GM21515 (cell line): ENCODE measurements at regions not wholly inside any gene's neighbourhood (a gene's known extent, or its start where the extent isn't known, plus 50 kb on each side); places are given as distances from the start of the nearest gene placed in this dataset.
"Not testable (repeated sequence)": the region's sequence is repeated elsewhere in the genome, so short reads cannot be mapped to it uniquely, and the experiment has no call there.

Experiments
- ATAC-seq: cut with Tn5 transposase; IDR thresholded peaks from one replicate; pipeline ENCODE4 v1.9.1; 2021; ENCODE audit not compliant: unreplicated experiment

DNA sequence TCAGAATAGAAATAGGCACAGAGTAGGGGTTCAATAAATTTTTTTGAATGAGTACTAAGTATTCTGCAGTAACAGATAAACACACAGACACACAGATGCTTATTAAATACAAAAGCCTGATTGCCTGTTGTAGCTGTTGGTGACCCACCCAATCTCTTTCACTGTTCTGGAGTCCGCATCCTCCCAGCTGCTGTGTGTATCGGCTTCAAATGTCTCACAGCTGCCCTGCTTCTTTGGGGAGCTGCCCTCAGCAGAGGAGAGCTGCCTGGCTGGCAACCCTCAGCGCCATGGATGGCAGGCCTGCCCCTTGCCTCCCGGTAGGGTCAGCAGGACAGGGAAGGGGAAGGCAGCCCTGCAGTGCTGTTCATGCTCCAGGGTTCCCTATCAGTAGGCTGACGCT lies 50.5 kb upstream of the PRNP start:
- ATAC-seq: no peak

DNA sequence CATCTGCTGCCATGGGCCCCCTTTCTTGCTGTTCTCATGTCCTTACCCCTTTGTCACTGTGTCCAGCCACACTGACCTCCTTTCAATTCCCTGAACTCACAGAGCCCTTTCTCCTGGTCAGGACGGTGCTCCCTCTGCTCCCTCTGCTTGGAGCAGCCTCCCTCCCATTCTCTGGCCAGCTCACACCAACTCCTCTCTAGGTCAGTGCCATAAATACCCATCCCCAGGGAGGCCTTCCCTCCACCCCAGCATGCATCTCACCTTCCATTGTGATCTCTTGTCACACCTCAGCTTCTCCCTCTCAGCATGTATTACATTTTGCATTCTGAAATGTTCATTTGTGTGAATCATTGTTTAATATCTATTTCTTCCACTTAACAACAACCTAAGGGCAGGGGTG lies 50.9 kb upstream of the PRNP start:
- ATAC-seq: no peak

DNA sequence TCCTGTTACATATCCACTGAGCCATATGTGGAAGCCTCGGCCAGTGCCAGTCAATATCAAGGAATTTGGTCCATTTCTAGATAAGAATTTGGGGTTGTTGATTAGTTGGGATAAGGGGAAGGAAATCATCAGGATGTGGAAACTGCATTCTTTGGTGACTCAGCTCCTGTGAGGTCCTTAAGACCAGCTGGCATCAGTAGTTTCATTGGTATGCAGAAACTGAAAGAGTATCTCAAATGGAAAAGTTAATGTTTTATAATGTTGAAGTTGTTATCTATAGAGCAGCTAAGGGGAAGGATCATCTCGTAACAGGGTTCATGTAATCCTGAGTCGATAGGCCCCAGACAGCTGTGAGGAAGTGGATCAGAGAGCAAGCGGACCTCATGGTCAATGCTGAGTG lies 52.5 kb upstream of the PRNP start:
- ATAC-seq: no peak

DNA sequence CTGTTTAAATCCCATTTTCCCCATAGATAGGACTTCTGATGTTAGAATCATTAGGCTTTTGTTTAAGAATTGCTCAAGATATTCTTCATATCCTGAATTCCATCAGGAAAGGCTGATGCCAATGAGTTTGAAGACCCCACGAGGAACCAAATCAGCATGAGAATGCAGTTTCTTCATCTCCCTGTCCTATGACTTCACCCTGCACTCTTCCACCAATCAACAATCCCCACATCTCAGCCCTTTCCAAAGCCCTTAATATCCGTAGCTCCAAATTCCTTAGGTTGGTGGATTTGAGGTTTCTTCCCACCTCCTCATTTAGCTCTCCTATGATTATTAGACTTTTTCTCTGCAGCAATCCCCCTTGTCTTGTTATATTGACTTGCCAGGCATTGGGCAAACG lies 52.9 kb upstream of the PRNP start:
- ATAC-seq: no peak

DNA sequence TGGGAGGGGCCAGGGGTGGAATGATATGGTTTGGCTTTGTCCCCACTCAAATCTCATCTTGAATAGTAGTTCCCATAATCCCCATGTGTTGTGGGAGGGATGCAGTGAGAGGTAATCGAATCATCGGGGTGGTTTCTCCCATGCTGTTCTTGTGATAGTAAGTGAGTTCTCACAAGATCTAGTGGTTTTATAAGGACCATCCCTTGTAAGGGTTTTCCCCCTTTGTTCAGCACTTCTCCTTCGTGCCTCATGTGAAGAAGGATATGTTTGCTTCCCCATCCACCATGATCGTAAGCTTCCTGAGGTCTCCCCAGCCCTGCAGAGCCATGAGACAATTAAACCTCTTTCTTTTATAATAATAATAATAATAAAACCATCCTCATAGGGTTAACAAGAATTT lies 53.4 kb upstream of the PRNP start:
- no peak for ATAC-seq

DNA sequence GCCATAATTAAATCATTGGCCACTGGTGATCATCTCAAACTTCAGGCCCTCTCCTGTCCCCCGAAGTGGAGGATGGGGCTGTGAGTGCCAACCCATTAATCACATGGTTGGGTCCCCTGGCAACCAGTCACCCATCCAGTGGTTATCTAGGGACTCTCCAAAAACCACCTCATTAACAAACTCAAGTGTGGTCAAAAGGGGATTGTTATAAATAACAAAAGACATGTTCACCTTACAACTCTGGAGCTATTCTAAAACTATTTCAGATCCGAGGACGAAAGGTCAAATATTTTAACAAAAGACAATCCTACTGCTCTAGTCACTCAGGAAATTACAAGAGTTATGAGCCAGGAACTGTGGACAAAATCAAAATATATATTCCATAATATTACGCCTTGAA lies 60.0 kb upstream of the PRNP start:
- no peak for ATAC-seq

DNA sequence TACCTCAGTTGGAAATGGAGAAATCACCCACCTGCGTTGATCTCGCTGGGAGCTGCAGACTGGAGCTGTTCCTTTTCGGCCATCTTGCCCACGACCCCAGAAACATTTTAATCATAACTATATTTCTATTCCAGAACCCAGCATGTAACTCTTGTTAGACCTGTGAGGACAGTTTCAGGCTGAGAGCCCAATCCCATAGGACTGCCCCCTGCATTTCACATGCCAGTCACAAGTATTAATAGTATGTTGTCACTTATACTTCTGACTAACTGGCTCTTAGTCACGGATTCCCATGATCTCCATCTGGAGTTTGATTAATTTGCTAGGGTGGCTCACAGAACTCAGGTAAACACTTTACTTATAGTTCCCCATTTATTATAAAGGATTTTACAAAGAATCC lies 60.6 kb upstream of the PRNP start:
- no peak for ATAC-seq

DNA sequence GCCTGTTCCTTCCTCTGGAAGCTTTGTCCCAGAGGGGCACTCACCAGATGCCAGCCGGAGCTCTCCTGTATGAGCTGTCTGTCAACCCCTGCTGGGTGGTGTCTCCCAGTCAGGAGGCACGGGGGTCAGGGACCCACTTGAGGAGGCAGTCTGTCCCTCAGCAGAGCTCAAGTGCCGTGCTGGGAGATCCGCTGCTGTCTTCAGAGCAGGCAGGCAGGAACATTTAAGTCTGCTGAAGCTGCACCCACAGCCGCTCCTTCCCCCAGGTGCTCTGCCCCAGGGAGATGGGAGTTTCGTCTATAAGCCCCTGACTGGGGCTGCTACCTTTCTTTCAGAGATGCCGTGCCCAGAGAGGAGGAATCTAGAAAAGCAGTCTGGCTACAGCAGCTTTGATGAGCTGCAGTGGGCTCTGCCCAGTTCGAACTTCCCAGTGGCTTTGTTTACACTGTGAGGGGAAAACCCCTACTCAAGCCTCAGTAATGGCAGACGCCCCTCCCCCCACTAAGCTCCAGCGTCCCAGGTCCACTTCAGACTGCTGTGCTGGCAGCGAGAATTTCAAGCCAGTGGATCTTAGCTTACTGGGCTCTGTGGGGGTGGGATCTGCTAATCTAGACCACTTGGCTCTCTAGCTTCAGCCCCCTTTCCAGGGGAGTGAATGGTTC lies 61.5 kb upstream of the PRNP start:
- not testable (repeated sequence) for ATAC-seq

DNA sequence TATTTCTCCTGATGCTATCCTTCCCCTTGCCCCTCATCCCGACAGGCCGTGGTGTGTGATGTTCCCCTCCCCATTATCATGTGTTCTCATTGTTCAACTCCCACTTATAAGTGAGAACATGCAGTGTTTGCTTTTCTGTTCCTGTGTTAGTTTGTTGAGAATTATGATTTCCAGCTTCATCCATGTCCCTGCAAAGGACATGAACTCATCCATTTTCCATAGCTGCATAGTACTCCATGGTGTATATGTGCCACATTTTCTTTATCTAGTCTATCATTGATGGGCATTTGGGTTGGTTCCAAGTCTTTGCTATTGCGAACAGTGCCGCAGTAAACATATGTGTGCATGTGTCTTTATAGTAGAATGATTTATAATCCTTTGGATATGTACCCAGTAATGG lies 67.1 kb upstream of the PRNP start:
- not testable (repeated sequence) for ATAC-seq

DNA sequence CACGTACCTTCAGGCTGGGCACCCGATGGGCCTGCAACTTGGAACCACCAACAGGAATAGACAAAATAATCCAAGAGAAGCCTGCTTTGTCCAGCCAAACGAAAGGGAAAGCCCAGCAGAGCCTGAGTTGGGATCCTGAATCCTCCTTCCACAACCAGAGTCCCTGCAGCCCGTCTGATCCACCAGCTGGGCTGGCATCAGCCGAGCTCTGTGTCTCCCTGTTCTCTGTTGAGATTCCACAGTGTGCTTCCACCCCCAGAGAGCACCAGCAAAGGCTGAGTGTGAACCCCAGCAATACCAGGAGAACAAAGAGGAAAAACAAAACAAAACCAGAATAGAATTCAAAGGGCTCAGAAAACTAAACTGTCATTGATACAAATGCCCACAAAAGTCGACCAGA lies 68.8 kb upstream of the PRNP start:
- no peak for ATAC-seq

DNA sequence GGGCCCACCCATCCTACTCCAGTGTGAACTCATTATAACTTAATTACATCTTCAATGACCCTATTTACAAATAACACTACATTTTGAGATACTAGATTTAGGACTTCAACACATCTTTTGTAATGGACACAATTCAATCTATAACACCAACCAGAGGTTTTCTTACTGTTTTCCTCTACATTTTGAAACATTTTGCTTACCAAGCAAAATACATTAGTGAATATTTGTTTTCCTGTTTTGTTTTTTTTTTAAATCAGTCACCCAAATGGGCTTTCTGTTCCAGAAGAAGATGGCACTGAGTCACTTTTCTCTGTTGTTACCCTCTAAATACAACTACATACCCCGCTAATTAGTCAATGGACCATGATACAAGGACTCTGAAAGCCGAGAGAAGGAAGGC lies 69.2 kb upstream of the PRNP start:
- ATAC-seq: no peak

DNA sequence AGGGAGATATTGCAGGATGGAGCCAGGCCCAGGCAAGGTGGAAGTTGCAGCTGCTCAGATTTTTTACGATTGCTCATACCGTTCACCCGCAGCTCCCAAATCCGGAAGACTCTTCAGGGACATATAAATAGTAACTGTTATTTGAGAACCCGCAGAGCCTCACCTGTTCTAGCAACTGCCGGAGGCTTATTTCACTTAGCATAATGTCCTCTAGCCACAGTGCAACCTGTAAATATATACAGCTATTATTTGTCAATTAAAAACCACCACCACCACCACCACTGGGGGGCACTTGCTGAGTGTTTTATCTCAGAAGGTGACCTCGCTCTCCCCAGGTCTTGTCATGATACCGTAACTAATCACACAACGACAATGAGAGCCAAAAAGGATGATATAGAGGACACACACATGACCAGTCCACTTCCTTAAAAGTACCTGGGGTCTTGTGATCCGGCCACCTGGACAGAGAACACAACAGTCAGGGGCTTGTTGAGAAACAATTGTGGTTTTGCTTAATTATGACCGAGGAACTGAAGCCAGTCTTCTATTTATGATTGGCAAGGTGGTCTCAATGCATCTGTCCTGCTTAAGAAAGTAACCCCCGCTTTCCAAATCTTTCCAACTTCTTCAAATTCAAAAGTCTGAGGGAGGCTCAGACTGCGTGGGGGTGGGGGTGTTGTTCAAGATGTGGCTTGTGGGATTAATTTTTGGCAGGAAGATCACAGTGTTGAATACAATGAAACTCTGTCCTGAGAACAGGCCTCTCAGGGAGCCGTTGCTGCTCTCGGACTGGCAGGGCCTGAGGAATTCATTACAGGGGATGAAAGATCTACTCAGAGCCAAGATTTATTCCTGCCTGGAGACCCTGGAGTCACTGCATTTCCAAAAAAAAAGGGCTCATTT lies 72.3 kb upstream of the PRNP start:
- ATAC-seq: peak; percentile 63

DNA sequence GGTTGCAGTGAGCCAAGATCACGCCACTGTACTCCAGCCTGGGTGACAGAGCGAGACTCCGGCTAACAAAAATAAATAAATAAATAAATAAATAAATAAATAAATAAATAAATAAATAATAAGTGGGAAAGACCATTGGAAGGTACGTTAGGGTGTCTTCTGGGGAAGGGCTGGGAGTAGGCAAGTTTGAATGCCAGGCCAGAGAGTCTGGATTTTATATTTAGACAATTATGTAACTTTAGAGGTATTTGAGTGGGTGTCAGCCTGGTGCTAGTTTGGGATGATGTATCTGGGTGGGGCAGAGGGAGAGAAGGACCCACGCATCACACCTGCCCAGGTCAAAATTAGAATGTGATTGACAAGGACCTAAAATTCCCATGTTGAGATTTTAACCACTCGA lies 73.1 kb upstream of the PRNP start:
- ATAC-seq: no peak

DNA sequence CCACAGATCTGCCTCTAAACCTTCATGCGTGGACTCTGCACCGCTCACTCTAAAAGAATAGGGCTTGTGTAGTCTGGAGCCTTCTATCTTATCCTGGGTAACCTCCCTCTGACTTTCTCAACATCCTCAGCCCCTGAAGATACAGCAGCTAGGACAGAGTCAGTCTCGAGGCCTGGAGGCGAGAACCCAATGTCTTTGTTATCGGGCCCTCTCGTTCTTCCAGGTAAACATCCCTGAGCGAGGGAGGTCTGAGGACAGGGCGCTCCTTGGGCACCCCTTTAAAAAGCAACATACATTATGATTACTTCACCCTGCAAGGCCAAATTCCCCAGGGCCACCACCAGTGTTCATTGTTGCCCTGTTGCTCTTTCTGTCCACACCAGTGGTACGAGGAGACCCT lies 75.4 kb upstream of the PRNP start:
- ATAC-seq: no peak

DNA sequence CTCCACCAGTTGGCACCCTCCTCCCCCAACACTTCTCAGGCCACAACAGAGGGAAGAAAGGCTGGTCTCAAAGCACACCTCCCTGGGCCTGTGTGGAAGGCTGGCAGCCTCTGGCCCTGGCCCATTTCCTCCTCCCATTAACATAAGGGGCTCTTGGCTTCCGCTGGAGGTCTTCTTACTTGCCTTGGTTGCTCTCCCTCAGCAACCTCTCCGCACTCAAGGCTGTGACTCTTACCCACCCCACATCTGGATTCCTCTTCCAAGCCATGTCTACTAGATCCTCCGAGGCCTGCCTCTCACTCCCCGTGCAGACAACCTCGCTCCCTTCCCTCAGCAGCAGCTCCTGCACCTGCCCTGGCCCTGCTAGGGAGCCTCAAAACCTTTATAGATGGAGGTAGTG lies 76.7 kb upstream of the PRNP start:
- ATAC-seq: no peak

DNA sequence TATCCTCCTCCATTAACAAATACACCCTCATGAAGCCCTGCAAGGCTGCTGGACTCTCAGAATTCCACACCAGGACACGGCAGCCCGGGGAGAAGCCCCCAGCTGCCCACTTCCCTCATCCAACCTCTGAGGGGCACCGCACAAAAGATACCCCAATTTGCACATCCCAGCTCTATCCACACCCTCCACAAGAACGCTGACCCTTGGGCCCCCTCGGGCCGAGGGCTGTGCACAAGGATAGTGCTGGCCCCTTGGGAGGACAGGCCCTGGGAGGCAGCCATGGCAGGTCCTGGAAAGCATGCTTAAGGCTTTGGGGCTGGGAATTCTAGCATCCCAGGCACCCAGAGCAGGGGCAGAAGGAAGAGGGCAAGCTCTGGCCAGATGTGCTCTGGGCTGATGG lies 77.4 kb upstream of the PRNP start:
- no peak for ATAC-seq

DNA sequence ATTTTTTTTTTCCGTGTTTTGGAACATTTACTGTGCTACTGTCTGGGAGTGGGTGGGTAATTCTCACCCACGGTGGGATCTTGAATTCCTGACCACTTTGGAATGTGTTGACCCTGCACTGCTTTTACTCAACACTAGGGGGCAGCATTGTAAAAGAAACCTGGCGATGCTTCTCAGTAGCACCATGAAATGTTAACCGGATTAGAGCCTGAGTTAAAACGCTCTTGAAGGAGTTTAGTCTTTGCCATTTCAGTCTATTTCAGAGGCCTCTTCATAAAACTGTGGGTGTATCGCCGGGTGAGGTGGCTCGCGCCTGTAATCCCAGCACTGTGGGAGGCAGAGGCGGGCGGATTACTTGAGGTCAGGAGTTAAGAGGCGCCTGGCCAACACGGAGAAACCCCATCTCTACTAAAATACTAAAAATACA lies 79.0 kb upstream of the PRNP start:
- peak; percentile 58 for ATAC-seq

DNA sequence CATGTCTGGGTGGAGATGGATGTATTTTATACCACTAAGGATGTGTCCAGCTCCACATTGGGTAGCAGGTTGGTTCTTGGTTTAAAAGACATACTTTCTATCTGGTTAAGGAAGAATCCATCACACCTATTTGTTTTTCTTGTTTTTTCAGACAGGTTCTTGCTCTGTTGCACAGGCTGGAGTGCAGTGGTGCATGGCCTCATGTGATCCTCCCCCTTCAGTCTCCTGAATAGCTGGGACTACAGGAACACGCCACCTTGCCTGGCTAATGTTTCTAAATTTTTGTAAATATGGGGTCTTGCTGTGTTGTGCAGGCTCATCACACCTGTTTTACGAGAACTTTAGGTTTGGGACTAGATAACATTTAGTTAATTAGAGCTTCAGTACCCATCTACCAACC lies 80.2 kb upstream of the PRNP start:
- no peak for ATAC-seq

DNA sequence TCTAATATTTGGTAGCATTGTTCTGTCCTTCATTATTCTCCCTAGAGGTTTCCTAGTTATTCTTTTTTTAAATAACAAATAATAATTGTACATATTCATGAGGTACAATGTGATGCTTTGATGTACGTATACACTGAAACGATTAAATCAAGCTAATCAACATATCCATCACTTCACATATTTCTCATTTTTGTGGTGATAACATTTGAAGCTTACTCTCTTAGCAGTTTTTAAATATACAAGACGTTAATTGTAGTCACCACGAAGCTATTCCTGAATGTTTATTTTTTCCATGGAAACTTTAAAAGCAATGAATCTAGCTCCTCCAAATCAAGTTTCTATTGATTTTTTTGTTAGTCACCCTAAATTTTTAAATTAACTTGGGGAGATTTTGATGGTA lies 81.1 kb upstream of the PRNP start:
- no peak for ATAC-seq

DNA sequence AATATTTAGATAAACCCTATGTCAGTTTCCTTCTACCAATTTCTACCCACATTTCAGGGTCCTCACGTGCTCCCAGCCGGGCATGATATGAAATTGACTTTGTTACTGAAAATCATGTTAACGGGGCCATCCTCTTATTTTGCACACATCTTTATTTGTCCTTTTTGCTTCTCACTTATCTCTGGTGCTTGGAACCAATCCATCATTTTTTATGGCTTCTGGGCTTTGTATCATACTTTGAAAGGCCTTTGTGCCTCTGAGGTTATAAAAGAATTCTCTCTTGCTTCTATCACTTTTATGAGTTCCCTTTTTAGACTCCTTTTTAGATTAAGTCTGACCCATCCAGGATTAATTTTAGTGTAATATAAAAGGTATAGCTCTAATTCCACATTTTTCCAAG lies 81.7 kb upstream of the PRNP start:
- ATAC-seq: no peak

DNA sequence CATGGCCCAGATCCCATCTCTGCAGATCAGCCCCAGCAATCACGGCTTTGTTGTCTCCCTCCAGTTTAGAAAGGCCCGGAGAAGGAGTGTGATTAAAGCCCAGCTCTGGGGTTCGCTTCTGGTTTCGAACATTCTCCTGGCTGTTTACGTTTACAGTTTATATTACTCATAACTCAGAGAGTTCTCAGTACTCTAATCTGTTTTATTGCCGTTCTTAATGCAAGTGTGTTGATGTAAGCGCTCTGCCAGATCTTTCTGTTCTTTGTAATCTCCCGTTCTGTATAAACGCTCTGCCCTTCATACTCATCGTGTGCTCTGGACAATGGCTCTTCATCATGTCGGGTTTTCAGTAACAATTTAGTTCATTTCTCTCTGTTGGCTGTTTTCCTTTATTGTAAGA lies 82.5 kb upstream of the PRNP start:
- no peak for ATAC-seq

DNA sequence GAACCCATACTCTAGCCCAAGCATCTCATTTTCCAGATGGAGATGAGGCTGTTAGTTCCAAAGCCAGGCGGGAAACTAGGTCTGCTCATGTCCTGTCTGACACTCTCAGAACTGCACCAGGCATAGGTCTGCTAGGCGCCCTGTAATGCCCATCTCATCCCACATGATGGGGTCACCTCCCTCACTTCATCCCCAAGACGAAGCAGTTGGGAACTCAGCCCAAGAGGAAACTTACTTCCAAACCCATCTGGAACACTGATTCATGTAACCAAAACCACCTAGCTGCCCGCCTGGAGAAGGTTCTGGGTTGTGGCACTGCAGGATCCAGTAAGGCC lies 84.0 kb upstream of the PRNP start:
- ATAC-seq: no peak
